ENCODE measurements at regions not wholly inside any gene's neighbourhood (a gene's known extent, or its start where the extent isn't known, plus 50 kb on each side); places are given as distances from the start of the nearest gene placed in this dataset.

GRCh38 chr20:57112448-57112847 is 154.0 kb downstream of the BMP7 start:
- Histone ChIP-seq H2AFZ (ENCODE audit: low read depth, low read length) (no peak overlapping the region), H3K27me3 (ENCODE audit: low read depth, low read length) (0 out of 2 replicates have a peak, but pooled peaks cover 7% of the 10 kb centered on the region), H3K79me2 (ENCODE audit: low read length) (no peaks in the 10 kb centered on the region), H4K20me1 (ENCODE audit: insufficient read depth, low read length) (no peaks in the 10 kb centered on the region), H3K9me3 (ENCODE audit: insufficient read depth, low read length) (no peaks in the 10 kb centered on the region), H3K4me2 (ENCODE audit: low read length) (no peak overlapping the region), H3K36me3 (replicated peaks; ENCODE audit: low read depth, low read length) (no peaks in the 10 kb centered on the region), H3K4me3 (ENCODE audit: low read length) (no peak overlapping the region), H3K4me1 (ENCODE audit: low read length) (no peaks in the 10 kb centered on the region), H3K9ac (ENCODE audit: low read length) (no peak overlapping the region), H3K27ac (ENCODE audit: low read length) (no peak overlapping the region)
- no peak for TF ChIP-seq EZH2phosphoT487 (IDR thresholded peaks at IDR 0.05; ENCODE audit: low read depth)
- TF ChIP-seq CTCF (IDR thresholded peaks at IDR 0.05; ENCODE audit: low read depth, low read length) = no peak

- H3K79me2 ChIP-seq (ENCODE audit: low read length) = no peaks in the 10 kb centered on the region
- no peaks in the 10 kb centered on the region for H3K9me3 ChIP-seq (ENCODE audit: insufficient read depth, low read length)
- no peak overlapping the region for H3K4me2 ChIP-seq (ENCODE audit: low read length)
- TF ChIP-seq EZH2phosphoT487 (IDR thresholded peaks at IDR 0.05; ENCODE audit: low read depth) (no peak), CTCF (IDR thresholded peaks at IDR 0.05; ENCODE audit: low read depth, low read length) (no peak)
- H3K9ac ChIP-seq (ENCODE audit: low read length) = no peak overlapping the region
- H2AFZ ChIP-seq (ENCODE audit: low read depth, low read length) = no peak overlapping the region
- no peak overlapping the region for H3K4me3 ChIP-seq (ENCODE audit: low read length)
- H3K27ac ChIP-seq (ENCODE audit: low read length) = no peak overlapping the region
- no peaks in the 10 kb centered on the region for H4K20me1 ChIP-seq (ENCODE audit: insufficient read depth, low read length)
- no peaks in the 10 kb centered on the region for H3K36me3 ChIP-seq (replicated peaks; ENCODE audit: low read depth, low read length)
- no peaks in the 10 kb centered on the region for H3K4me1 ChIP-seq (ENCODE audit: low read length)
- H3K27me3 ChIP-seq (ENCODE audit: low read depth, low read length) = 0 out of 2 replicates have a peak, but pooled peaks cover 3% of the 10 kb centered on the region
Measured at GRCh38 chr20:57114290-57115005, 152.0 kb downstream of the BMP7 start.

GRCh38 chr20:57117296-57117695 is 149.1 kb downstream of the BMP7 start:
- Histone ChIP-seq H3K4me1 (ENCODE audit: low read length) (no peaks in the 10 kb centered on the region), H2AFZ (ENCODE audit: low read depth, low read length) (no peak overlapping the region)

More at GRCh38 chr20:57117296-57117695, 149.1 kb downstream of the BMP7 start:
- Histone ChIP-seq H3K9ac (ENCODE audit: low read length) (no peak overlapping the region), H3K27me3 (ENCODE audit: low read depth, low read length) (peaks cover 7% of the 10 kb centered on the region), H3K27ac (ENCODE audit: low read length) (no peak overlapping the region), H3K36me3 (replicated peaks; ENCODE audit: low read depth, low read length) (no peaks in the 10 kb centered on the region), H4K20me1 (ENCODE audit: insufficient read depth, low read length) (no peaks in the 10 kb centered on the region), H3K9me3 (ENCODE audit: insufficient read depth, low read length) (no peaks in the 10 kb centered on the region), H3K79me2 (ENCODE audit: low read length) (no peaks in the 10 kb centered on the region), H3K4me2 (ENCODE audit: low read length) (no peak overlapping the region), H3K4me3 (ENCODE audit: low read length) (no peak overlapping the region)
- TF ChIP-seq EZH2phosphoT487 (IDR thresholded peaks at IDR 0.05; ENCODE audit: low read depth) (no peak), CTCF (IDR thresholded peaks at IDR 0.05; ENCODE audit: low read depth, low read length) (no peak)
